ENCODE measurements at regions not wholly inside any gene's neighbourhood (a gene's known extent, or its start where the extent isn't known, plus 50 kb on each side); places are given as distances from the start of the nearest gene placed in this dataset.

DNA sequence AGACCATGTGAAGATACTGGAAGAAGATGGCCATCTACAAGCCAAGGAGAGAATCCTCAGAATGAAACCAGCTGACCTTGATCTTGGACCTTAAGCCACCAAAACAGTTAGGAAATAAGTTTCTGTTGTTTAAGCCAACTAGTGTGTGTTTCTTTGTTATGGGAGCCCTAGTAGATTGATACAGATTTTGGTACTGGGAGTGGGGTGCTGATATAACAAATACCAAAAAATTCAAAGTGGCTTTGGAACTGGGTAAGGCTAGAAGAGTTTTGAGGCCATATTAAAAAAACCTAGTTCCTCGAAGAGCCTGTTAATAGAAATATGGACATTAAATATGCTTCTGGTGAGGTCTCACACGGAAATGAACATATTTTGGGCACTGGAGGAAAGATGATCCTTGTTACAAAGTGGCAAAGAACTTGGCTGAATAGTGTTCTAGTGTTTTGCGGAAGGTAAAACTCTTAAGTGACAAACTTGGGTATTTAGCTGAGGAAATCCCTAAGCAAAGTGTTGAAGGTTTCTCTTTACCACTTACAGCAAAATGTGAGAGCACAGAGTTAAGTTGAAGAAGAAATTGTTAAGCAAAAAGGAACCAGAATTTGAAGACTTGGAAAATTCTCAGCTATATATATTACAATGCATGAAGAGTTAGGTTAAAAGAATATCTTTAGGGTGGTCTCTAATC, 55.1 kb upstream of the CD83 start:
- no peak overlapping the region for H3K4me3 ChIP-seq (ENCODE audit: low read depth, low read length)
- no peak for TF ChIP-seq CTCF (IDR thresholded peaks at IDR 0.05; ENCODE audit: borderline replicate concordance, insufficient read depth, low read depth, low read length)

- TF ChIP-seq CTCF (IDR thresholded peaks at IDR 0.05; ENCODE audit: borderline replicate concordance, insufficient read depth, low read depth, low read length), result no peak
- no peak overlapping the region for H3K4me3 ChIP-seq (ENCODE audit: low read depth, low read length)
Measured at GRCh38 chr6:14063756-14064155, 53.8 kb upstream of the CD83 start.

- no peak overlapping the region for H3K4me3 ChIP-seq (ENCODE audit: low read depth, low read length)
- TF ChIP-seq CTCF (IDR thresholded peaks at IDR 0.05; ENCODE audit: borderline replicate concordance, insufficient read depth, low read depth, low read length), result no peak
Measured at GRCh38 chr6:14065350-14065749, 52.2 kb upstream of the CD83 start.

GRCh38 chr6:14066782-14067406, 50.7 kb upstream of the CD83 start:
- no peak overlapping the region for H3K4me3 ChIP-seq (ENCODE audit: low read depth, low read length)
- peak; percentile 35; the same call in 1 of the 2 replicates for TF ChIP-seq CTCF (IDR thresholded peaks at IDR 0.05; ENCODE audit: borderline replicate concordance, insufficient read depth, low read depth, low read length)

DNA sequence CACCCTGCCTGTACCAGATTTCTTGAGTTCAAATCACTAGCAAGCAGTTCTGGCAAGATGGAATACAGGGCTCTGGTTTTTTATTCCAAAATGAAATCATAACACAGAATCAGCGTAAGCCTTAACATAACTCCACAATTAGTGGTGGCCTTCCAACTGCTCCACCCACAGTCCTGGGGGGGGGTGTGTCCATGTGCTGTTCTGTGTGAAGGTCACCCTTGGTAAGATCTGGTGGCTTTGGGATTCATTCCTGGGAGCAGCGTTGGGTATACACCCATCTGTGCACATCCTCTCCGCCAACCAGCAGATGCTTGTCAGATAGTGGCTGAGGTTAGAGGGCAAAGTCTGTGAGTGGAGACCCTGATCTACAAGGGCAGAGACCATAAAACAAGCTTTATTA, 49.9 kb upstream of the CD83 start:
- TF ChIP-seq CTCF (IDR thresholded peaks at IDR 0.05; ENCODE audit: borderline replicate concordance, insufficient read depth, low read depth, low read length), result no peak

More for the DNA sequence above, 49.9 kb upstream of the CD83 start:
- H3K4me3 ChIP-seq (ENCODE audit: low read depth, low read length), result no peak overlapping the region

Data from GM12875 (cell line).